ENCODE measurements at regions not wholly inside any gene's neighbourhood (a gene's known extent, or its start where the extent isn't known, plus 50 kb on each side); places are given as distances from the start of the nearest gene placed in this dataset.

DNA sequence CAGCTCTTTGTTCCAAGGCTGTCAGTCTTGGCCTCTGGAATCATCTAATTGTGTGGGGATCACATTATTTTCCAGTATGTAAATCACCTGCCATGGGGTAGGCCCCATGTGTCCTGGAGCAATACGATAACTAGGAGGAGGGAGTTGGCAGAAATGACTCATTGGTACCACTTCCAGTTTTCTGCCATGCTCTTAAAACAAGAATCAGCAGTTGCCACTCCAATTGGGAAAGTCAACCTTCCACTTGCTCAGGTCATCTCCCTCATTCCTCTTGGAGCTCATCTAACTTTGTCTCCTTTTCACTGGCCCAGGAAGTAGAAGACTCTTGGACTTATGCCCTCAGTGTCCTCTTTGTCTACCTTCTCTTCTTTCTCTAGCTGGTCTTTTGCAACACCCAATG lies 487.0 kb downstream of the SLC4A3 start:
- TF ChIP-seq POLR2AphosphoS5 (IDR thresholded peaks at IDR 0.05; ENCODE audit: low read depth, low read length) (no peak), NR1H2 (CRISPR knock-in tag; IDR thresholded peaks at IDR 0.05; ENCODE audit: borderline replicate concordance, low read depth) (no peak), MAFK (conservative IDR thresholded peaks at IDR 0.05 in 1 of 2, IDR thresholded peaks at IDR 0.05 in 1 of 2; ENCODE audit: low read length in 2 of 2) (no peak), NR3C1 (CRISPR knock-in tag; IDR thresholded peaks at IDR 0.05) (no peak), CCAR2 (optimal IDR thresholded peaks at IDR 0.05; ENCODE audit: low read depth, low read length) (no peak), BATF2 (CRISPR knock-in tag; IDR thresholded peaks at IDR 0.05) (no peak), E2F2 (CRISPR knock-in tag; IDR thresholded peaks at IDR 0.05; ENCODE audit: borderline replicate concordance) (no peak)
- TF ChIP-seq, protein P1, sequence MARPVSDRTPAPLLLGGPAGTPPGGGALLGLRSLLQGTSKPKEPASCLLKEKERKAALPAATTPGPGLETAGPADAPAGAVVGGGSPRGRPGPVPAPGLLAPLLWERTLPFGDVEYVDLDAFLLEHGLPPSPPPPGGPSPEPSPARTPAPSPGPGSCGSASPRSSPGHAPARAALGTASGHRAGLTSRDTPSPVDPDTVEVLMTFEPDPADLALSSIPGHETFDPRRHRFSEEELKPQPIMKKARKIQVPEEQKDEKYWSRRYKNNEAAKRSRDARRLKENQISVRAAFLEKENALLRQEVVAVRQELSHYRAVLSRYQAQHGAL (CRISPR knock-in tag; IDR thresholded peaks at IDR 0.05; ENCODE audit: not compliant biosample characterization) = no peak
- TF ChIP-seq, protein P2, sequence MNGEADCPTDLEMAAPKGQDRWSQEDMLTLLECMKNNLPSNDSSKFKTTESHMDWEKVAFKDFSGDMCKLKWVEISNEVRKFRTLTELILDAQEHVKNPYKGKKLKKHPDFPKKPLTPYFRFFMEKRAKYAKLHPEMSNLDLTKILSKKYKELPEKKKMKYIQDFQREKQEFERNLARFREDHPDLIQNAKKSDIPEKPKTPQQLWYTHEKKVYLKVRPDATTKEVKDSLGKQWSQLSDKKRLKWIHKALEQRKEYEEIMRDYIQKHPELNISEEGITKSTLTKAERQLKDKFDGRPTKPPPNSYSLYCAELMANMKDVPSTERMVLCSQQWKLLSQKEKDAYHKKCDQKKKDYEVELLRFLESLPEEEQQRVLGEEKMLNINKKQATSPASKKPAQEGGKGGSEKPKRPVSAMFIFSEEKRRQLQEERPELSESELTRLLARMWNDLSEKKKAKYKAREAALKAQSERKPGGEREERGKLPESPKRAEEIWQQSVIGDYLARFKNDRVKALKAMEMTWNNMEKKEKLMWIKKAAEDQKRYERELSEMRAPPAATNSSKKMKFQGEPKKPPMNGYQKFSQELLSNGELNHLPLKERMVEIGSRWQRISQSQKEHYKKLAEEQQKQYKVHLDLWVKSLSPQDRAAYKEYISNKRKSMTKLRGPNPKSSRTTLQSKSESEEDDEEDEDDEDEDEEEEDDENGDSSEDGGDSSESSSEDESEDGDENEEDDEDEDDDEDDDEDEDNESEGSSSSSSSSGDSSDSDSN (CRISPR knock-in tag; IDR thresholded peaks at IDR 0.05) = no peak
- TF ChIP-seq, protein P3, sequence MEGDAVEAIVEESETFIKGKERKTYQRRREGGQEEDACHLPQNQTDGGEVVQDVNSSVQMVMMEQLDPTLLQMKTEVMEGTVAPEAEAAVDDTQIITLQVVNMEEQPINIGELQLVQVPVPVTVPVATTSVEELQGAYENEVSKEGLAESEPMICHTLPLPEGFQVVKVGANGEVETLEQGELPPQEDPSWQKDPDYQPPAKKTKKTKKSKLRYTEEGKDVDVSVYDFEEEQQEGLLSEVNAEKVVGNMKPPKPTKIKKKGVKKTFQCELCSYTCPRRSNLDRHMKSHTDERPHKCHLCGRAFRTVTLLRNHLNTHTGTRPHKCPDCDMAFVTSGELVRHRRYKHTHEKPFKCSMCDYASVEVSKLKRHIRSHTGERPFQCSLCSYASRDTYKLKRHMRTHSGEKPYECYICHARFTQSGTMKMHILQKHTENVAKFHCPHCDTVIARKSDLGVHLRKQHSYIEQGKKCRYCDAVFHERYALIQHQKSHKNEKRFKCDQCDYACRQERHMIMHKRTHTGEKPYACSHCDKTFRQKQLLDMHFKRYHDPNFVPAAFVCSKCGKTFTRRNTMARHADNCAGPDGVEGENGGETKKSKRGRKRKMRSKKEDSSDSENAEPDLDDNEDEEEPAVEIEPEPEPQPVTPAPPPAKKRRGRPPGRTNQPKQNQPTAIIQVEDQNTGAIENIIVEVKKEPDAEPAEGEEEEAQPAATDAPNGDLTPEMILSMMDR (CRISPR knock-in tag; IDR thresholded peaks at IDR 0.05) = no peak
- TF ChIP-seq, protein P4, sequence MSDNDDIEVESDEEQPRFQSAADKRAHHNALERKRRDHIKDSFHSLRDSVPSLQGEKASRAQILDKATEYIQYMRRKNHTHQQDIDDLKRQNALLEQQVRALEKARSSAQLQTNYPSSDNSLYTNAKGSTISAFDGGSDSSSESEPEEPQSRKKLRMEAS (IDR thresholded peaks at IDR 0.05) = no peak
